Dermis blood vessel endothelial cell (primary cell): ENCODE measurements at regions not wholly inside any gene's neighbourhood (a gene's known extent, or its start where the extent isn't known, plus 50 kb on each side); places are given as distances from the start of the nearest gene placed in this dataset.
"Not testable (repeated sequence)": the region's sequence is repeated elsewhere in the genome, so short reads cannot be mapped to it uniquely, and the experiment has no call there.

Experiments
- DNase-seq: peaks from one replicate; pipeline ENCODE4 v3.0.0; 2010

DNA sequence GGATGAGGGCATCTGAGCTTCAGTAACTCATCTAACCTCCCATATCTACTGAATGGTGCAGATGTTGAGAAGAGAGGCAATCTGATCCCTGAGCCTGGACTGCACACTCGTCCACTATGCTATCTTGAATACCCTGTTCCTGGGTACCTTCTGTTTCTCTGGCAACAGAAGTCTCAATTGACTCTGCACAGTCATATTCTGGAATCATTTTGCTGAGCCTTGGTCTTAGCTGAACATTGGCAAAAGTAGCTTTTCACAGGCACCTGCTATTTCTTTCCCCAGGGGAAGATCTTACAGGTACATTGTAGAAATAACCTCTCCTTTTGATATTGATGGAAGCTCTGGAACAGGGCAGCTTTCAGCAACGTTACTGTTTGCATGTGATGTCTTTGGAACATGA lies 161.5 kb upstream of the GPR101 start:
- no peak for DNase-seq

DNA sequence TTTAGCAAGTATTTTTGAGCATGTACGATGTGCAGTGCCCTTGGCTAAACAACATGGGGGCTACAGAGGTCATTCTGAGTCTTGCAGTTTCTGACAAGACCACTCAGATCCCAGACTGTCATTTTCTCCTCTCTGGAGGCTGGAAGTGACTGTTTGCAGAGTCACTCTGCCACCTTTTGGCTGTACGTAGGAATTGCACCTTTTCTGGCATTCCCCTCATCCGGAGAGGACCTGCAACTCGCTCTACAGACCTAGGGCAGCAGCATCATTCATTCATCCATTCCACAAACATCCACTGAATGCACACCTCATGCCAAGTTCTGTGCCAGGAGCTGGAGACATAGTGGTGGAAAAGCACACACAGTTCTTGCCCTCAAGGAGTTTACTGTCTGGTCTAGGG lies 160.4 kb upstream of the GPR101 start:
- peak; percentile 14 for DNase-seq

DNA sequence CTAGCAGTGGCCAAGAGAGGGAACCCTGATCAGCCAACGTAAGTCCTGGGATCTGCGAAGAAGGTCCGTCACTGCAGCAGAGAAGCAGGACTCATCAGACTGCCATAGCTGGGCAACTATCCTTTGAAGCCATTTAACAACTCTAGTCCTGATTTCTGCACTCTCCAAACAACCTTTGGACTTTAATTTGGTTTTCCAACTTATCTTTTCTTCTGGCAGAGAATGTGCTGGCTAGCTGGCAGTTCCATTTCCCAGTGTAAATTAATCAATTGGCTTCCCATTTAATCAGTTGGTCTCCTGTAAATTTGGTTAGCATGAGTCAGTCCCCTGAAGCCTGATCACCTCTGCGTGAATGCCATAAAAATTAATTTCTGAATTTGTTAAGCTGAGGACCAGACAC lies 153.7 kb upstream of the GPR101 start:
- DNase-seq: no peak

DNA sequence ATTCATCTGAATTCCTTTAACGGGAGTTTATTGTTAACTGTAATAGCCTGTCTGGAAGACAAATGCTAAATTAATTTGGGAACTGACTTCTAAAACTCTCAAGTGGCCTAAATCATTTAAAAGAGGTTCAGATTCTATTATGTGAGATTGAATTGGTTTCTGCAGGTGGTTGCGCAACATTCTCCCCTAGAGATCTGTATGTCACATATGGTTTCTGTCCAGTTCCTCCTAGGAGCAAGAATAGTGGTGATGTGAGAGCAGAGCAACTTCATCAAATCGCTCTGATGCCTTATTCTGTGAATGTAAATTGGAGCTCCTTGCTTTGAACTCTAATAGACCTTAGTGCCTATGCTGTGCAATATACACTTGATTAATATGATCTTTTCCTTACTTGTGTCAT lies 144.6 kb upstream of the GPR101 start:
- DNase-seq: no peak

DNA sequence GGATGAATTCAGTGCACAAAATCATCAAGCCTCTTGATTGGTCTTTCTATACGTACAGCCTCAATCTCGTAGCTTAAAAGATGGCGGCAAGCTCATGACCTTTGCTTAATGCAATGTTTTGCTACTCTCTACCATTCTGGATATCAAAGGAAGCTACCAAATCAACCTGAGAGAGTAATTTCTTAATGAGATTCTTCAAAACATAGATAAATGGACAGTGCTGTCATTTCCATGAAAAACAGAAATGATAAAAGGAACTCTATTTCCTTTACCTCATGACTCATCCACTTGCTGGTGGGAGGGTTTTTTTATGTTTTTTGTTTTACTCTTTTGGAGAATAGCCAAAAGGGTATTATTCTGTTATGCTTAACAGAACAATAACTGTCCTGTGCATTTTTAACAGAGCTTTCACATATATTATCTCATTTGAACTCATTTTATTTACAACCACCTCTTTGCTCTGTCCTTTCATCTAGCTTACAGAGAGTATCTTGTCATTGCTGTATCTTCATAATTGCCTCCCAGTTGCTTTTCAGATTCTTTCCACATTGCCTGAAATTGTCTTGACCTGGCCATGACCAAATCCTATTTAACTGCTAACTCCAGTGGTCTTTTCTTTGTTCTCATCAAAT lies 138.6 kb upstream of the GPR101 start:
- DNase-seq: no peak

DNA sequence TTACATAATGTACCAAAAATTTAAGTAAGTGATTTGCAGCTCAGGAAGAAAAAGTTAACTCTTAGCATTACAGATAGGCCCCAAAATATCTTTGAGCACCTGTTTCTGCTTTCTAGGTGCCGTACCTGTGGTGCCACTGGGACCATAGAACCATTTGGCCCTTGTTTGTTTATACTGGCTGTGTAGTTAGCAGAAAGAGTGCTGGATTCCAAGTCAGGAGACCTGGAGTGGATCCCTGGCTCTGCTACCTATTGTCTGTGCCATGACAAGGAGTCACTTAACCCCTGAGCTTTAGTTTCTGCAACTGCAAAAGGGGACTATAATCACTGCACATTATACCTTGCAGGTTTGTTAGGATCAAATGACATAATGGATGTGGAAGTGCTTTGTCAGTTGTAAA lies 137.8 kb upstream of the GPR101 start:
- no peak for DNase-seq

DNA sequence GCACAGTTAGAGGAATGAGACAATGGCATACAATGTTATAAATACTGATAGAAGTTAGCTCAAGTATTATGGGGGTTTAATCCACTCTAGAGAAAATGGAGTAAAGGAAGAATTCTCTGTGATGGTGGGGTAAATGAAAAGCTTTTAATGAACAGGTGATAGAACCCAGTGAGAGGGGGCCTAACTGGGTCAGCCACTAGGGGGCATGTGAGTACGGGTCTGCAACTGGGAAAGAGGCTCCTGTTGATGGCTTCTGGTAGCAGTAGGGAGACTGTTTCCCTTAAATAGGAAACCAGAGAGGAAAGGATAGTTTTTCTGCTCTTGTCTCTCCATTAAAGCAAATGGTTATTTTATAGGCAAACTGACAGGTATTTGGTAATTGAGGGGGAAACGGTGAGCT lies 132.8 kb upstream of the GPR101 start:
- no peak for DNase-seq

DNA sequence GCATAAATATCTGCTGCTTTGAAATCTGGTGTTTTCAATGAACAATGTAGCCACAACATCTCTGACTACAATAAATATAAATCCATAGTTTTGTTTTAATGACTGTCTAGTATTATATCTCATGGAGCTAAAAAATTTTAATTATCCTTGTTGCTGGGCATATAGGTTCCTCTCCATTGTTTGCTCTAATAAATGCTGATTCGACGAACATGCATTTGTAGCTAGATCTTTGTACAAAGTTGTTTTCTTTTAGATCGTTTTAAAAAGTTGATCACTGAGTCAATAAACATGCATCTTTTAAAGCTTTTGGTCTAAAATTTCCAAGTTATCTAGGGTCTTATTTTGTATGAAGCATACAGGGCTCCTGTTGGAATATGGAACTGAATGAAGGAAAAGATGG lies 130.5 kb upstream of the GPR101 start:
- no peak for DNase-seq

DNA sequence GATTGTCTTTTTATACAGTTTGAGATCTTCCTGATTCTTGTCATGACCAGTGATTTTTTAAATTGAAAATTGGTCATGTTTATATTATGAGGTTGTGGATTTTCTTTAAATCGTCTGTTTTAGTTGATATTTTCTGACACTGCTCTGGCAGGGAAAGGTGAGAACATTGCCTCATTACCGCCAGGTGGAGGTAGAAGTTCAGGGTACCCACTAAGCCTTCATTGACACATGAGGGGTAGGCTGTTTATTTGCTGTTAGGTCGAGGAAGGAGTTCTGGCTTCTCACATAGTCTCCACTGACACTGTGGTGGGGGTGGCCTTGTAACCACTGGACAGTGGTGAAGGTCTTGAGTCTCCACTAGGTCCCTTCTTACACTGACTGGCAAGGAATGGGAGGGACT lies 117.6 kb upstream of the GPR101 start:
- no peak for DNase-seq

DNA sequence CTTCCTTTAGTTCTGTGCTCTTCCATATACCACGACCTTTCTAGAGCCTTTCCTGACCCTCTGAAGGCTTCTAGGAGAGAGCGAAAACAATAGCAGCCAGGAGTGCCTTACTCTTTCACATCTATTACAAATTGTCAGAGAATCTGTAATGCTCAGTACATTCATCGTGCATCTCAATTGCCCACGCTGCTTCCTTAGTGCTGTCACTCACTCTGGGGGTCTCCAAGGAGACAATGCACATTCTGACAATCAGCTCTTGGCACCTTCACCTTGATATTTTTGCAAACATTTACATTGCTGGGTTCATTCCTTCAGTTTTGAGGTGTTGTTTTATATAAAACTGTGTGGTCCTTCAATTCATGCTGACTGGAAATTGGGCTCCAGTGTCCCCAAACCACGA lies 110.1 kb upstream of the GPR101 start:
- no peak for DNase-seq

DNA sequence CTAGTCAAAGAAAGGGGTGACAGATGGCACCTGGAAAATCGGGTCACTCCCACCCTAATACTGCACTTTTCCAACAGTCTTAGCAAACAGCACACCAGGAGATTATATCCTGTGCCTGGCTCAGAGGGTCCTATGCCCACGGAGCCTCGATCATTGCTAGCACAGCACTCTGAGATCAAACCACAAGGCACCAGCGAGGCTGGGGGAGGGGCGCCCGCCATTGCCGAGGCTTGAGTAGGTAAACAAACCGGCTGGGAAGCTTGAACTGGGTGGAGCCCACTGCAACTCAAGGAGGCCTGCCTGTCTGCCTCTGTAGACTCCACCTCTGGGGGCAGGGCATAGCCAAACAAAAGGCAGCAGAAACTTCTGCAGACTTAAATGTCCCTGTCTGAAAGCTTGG lies 88.9 kb upstream of the GPR101 start:
- DNase-seq: not testable (repeated sequence)

DNA sequence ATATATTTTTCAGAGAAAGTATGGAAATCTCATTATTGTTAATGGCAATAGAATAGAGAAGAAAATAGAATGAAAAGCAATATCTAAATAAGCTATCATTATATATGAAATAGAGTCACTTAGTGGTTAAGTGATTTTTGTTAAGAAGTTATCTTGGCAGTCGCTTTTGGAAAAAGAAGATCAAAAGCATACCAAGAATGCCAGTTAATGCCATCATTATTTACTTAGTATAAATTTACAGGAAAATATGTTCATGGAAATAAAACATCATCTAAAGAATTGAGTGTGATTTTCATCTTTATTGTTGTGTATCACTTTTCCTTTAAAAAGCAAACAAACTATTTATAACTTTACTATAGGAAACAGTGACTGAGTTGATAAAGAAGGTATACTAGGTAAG lies 85.3 kb upstream of the GPR101 start:
- no peak for DNase-seq

DNA sequence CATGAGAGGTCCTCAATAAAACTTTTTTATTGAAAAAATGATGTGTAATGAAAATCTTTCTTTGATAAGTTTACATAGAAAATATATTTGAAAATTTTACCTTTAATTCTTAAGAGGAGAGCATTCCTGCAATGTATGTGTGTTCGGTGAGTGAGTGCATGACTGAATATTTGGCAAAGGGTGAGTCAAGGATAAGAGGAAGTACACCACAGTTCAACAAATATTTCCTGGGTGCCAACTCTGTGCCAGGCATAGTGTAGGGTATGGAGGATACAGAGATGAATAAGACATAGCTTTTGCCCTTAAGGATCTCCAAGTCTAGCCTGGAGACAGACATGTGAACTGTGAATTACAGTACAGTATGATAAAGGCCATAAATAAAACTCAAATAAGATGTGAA lies 84.7 kb upstream of the GPR101 start:
- no peak for DNase-seq

DNA sequence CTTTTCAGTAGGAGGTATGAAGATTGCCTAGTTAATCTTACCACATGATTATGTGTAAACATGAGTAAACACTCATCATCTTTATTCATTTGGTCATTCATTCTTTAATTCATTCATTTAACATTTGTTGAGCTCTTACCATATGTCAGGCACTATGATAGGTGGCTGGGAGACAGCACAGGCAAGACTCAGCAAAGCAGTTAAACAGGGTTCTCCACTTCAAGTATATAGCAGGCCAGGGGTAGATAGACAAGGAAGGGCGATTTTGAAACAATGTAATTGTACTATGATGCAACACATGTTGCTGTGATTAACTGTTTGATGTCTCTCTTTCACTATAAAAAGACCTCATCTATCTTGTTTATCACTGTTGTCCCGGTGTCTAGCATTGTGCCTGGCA lies 84.3 kb upstream of the GPR101 start:
- no peak for DNase-seq

DNA sequence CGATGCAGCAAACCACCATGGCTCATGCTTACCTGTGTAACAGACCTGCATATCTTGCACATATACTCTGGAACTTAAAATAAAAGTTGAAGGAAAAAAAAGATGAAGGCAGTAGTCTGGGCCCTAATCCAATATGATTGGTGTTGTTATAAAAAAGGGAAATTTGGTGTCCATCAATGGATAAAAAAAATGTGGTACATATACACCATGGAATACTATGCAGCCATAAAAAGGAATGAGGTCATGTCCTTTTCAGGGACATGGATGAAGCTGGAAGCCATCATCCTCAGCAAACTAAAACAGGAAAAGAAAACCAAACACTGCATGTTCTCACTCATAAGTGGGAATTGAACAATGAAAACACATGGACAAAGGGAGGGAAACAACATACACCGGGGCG lies 74.1 kb upstream of the GPR101 start:
- not testable (repeated sequence) for DNase-seq

DNA sequence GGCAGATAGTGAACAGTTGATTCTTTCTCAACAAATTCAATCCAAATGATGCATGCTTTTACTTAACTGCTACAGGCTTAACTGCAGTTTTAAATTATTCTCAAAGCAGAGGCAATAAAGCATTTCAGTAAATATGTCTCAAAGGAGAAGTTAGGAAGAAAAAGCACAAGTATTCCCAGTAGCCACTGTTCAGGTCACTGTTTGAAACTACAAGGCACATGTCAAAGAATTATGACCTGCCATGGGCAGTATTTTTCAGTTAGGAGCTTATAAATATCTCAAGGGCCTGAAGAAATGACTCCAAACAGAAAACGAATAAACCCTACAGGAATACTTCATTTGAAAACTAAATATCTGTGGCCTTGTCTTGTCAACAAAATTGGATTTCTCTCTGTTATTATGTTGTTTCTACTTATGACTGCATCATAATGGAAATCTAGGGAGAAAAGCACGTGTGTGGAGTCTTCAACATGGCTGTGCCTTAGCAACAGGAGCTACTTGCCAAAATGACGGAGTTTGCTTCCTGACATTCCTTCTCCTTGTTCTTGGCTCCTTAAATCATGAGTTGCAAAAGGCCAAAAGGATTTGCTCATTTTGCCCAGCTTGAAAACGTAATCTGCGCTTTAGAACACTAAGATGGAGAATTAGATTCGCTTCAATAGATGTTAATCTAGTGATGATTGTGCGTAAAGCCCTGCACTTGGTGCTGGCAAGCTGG lies 67.6 kb upstream of the GPR101 start:
- no peak for DNase-seq
